A549 (cell line): ENCODE measurements at regions not wholly inside any gene's neighbourhood (a gene's known extent, or its start where the extent isn't known, plus 50 kb on each side); places are given as distances from the start of the nearest gene placed in this dataset.

ENCODE experiments used
- ATAC-seq, 2 experiments: fragments of 200-7000 bp in 1 of 2; fragments of >200 bp in 1 of 2; cut with Nextera tagmentation in 1 of 2; cut with Tn5 transposase in 1 of 2; 3 replicates each; pipeline versions ENCODE4 v1.8.0 to v1.9.1; 2018 to 2020; ENCODE audit warnings: mild to moderate bottlenecking in 1 of 2, moderate library complexity in 1 of 2
- CTCF ChIA-PET: fragments of 300-600 bp; sonication (Branson Sonifier 250); formaldehyde crosslinking; extraction: SDS; loops from one replicate; lab custom pipeline; 2021; ENCODE audit warnings: antibody characterized with exemption, inconsistent platforms; lab: Yijun Ruan, JAX
- POLR2A ChIA-PET: fragments of 350-600 bp; formaldehyde crosslinking; extraction: SDS; loops from one replicate; lab custom pipeline; 2021; ENCODE audit warnings: antibody characterized with exemption, inconsistent platforms; lab: Yijun Ruan, JAX
- DNase-seq, 2 experiments: peaks; one replicate each; pipeline versions ENCODE4 v3.0.0 to v3.0.0-alpha.2; 2011 to 2016; ENCODE audit warnings: low read depth in 1 of 2, low spot score in 1 of 2
- FAIRE-seq: peaks from 2 replicates; lab custom pipeline; 2011; peaks lifted over from hg19 to GRCh38; lab: Jason Lieb, UNC
- H3K27ac ChIP-seq, 2 experiments: fragments of >200 bp; sonication (Bioruptor Twin); formaldehyde crosslinking; 3 replicates each; pipeline ENCODE4 v1.5.1; 2016 to 2017
- H3K4me1 ChIP-seq: fragments of >200 bp; sonication (Bioruptor Twin); formaldehyde crosslinking; 3 replicates; pipeline ENCODE4 v1.6.1; 2016
- H3K4me2 ChIP-seq: fragments of >200 bp; sonication (Bioruptor Twin); formaldehyde crosslinking; 3 replicates; pipeline ENCODE4 v1.6.1; 2016
- H3K4me3 ChIP-seq: fragments of >200 bp; sonication (Bioruptor Twin); formaldehyde crosslinking; 3 replicates; pipeline ENCODE4 v1.5.1; 2016
- H3K9me3 ChIP-seq: fragments of >200 bp; sonication (Bioruptor Twin); formaldehyde crosslinking; 3 replicates; pipeline ENCODE4 v1.6.1; 2016
- CBX8 ChIP-seq: fragments of 200-600 bp; sonication (generic); IDR thresholded peaks from 2 replicates; pipeline ENCODE4 v1.6.1; 2016
- CHD4 ChIP-seq: fragments of 200-600 bp; sonication (generic); IDR thresholded peaks from 2 replicates; pipeline ENCODE4 v1.6.1; 2016; ENCODE audit warnings: antibody characterized with exemption, mild to moderate bottlenecking, borderline replicate concordance
- EP300 ChIP-seq, 2 experiments: fragments of >200 bp; sonication (Bioruptor Twin); formaldehyde crosslinking; IDR thresholded peaks; 2 replicates in 1 of 2; 3 replicates in 1 of 2; pipeline ENCODE4 v1.6.1; 2016 to 2017
- FOSB ChIP-seq: fragments of 250-450 bp; sonication (Bioruptor Pico); IDR thresholded peaks from 2 replicates; pipeline ENCODE4 v1.5.0; 2020; ENCODE audit warnings: mild to moderate bottlenecking, moderate library complexity
- FOXS1 ChIP-seq: fragments of 250-450 bp; sonication (Bioruptor Pico); IDR thresholded peaks from 2 replicates; pipeline ENCODE4 v1.5.0; 2020; ENCODE audit warnings: mild to moderate bottlenecking, moderate library complexity
- HDAC2 ChIP-seq: fragments of 200-600 bp; sonication (generic); IDR thresholded peaks from 2 replicates; pipeline ENCODE4 v1.6.1; 2016
- HOXA7 ChIP-seq: fragments of 250-450 bp; sonication (Bioruptor Pico); IDR thresholded peaks from 2 replicates; pipeline ENCODE4 v1.5.0; 2020; ENCODE audit warnings: mild to moderate bottlenecking, moderate library complexity
- JUN ChIP-seq, 2 experiments: fragments of >200 bp; sonication (Bioruptor Twin); formaldehyde crosslinking; IDR thresholded peaks; 2 replicates in 1 of 2; 3 replicates in 1 of 2; pipeline ENCODE4 v1.6.1; 2016 to 2017
- KDM5A ChIP-seq: fragments of 200-600 bp; sonication (generic); IDR thresholded peaks from 2 replicates; pipeline ENCODE4 v1.6.1; 2016; ENCODE audit warnings: antibody characterized with exemption, mild to moderate bottlenecking
- NFE2L2 ChIP-seq: fragments of 150-350 bp; conservative IDR thresholded peaks from 2 replicates; pipeline ENCODE4 v1.6.1; 2014; ENCODE audit warnings: low read length
- POLR2AphosphoS2 ChIP-seq: conservative IDR thresholded peaks from 2 replicates; pipeline ENCODE4 v1.6.1; 2012; ENCODE audit warnings: low read length, improper control_type of control experiment, inconsistent platforms
- ZC3H11A ChIP-seq: fragments of 450-650 bp; IDR thresholded peaks from 2 replicates; pipeline ENCODE4 v1.6.1; 2014; ENCODE audit warnings: antibody characterized with exemption, mild to moderate bottlenecking
- WGBS: methylation state at CpG from one replicate; pipeline ENCODE4 v1.1.6; 2017; ENCODE audit errors: missing lambda C conversion rate; 5-methylcytosine and 5-hydroxymethylcytosine counted together
- TF ChIP-seq, protein P1 (sequence below): fragments of >200 bp; sonication (Bioruptor Twin); formaldehyde crosslinking; IDR thresholded peaks from 3 replicates; pipeline ENCODE4 v1.5.1; 2016
- TF ChIP-seq, protein P2 (sequence below): fragments of >200 bp; sonication (Bioruptor Twin); formaldehyde crosslinking; IDR thresholded peaks from 2 replicates; pipeline ENCODE4 v1.6.1; 2016
- TF ChIP-seq, protein P3 (sequence below): IDR thresholded peaks from 2 replicates; pipeline ENCODE4 v1.6.1; 2012
- TF ChIP-seq, protein P4 (sequence below): fragments of >200 bp; sonication (Bioruptor Twin); formaldehyde crosslinking; IDR thresholded peaks from 3 replicates; pipeline ENCODE4 v1.6.1; 2016
- TF ChIP-seq, protein P5 (sequence below): fragments of 200-600 bp; sonication (generic); IDR thresholded peaks from 2 replicates; pipeline ENCODE4 v1.6.1; 2016; ENCODE audit warnings: antibody characterized with exemption, mild to moderate bottlenecking, moderate library complexity
- TF ChIP-seq, protein P6 (sequence below): fragments of 450-650 bp; IDR thresholded peaks from 2 replicates; pipeline ENCODE4 v1.6.1; 2014; ENCODE audit warnings: antibody characterized with exemption

DNA sequence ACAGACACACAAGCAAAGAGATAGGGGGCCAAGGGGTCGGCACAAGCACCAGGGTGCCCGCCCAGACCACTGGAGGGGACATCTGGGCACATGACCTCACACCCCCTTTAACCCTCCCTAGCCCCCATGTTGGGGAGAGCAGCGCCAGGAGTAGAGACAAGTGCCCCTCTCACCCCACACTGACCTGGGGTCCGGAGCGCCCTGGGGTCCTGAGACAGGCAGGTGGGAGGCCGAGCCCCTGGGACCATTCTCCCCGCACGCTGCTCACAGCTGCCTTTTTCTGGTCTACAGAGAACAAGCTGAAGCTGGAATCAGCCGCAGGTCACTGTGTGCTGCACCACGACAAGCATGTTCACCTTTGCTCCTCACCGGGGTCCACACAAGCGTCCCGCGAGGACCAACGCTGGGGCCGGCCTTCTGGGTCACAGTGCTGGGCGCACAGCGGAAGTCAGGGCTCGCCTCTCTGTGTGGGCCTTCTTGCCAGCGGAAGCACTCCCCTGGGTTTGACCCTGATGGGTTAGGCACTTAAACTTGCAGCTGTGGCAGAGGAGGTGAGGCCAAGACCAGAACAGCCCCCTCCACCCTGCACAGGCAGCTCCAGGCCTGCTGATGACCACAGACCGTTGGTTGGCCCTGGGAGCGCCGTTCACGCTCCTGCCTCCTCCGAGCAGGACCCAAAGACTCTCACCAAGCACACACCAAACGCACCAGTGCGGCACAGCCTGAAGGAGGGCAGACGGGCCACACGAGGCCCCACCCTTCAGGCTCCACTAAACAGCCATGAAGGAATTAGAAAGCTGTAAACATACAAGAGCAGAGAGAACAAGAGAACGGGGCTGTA is 275.3 kb downstream of the EIPR1 start:
- Histone ChIP-seq H3K4me2 (no peak overlapping the region), H3K9me3 (no peaks in the 10 kb centered on the region; the same call in 2 of the 3 replicates), H3K4me3 (no peak overlapping the region), H3K27ac (no peak overlapping the region), H3K4me1 (no peaks in the 10 kb centered on the region)
- ChIA-PET POLR2A (no interaction called here), CTCF (interaction anchor here (0.5 kb wide), 1 partner anchor 1123 kb away, joined by 3 read pairs; no protein-coding TSS in a partner anchor)
- DNase-seq: no peak
- TF ChIP-seq FOXS1 (CRISPR knock-in tag) (no peak), EP300 (IDR thresholded peaks at IDR 0.05) (no peak), ZC3H11A (no peak), JUN (IDR thresholded peaks at IDR 0.05) (no peak), HOXA7 (CRISPR knock-in tag) (no peak), FOSB (CRISPR knock-in tag) (no peak)
- TF ChIP-seq, protein P1, sequence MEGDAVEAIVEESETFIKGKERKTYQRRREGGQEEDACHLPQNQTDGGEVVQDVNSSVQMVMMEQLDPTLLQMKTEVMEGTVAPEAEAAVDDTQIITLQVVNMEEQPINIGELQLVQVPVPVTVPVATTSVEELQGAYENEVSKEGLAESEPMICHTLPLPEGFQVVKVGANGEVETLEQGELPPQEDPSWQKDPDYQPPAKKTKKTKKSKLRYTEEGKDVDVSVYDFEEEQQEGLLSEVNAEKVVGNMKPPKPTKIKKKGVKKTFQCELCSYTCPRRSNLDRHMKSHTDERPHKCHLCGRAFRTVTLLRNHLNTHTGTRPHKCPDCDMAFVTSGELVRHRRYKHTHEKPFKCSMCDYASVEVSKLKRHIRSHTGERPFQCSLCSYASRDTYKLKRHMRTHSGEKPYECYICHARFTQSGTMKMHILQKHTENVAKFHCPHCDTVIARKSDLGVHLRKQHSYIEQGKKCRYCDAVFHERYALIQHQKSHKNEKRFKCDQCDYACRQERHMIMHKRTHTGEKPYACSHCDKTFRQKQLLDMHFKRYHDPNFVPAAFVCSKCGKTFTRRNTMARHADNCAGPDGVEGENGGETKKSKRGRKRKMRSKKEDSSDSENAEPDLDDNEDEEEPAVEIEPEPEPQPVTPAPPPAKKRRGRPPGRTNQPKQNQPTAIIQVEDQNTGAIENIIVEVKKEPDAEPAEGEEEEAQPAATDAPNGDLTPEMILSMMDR: no peak
- TF ChIP-seq, protein P2, sequence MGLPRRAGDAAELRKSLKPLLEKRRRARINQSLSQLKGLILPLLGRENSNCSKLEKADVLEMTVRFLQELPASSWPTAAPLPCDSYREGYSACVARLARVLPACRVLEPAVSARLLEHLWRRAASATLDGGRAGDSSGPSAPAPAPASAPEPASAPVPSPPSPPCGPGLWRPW: no peak
- TF ChIP-seq, protein P3, sequence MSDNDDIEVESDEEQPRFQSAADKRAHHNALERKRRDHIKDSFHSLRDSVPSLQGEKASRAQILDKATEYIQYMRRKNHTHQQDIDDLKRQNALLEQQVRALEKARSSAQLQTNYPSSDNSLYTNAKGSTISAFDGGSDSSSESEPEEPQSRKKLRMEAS: no peak
- TF ChIP-seq, protein P4, sequence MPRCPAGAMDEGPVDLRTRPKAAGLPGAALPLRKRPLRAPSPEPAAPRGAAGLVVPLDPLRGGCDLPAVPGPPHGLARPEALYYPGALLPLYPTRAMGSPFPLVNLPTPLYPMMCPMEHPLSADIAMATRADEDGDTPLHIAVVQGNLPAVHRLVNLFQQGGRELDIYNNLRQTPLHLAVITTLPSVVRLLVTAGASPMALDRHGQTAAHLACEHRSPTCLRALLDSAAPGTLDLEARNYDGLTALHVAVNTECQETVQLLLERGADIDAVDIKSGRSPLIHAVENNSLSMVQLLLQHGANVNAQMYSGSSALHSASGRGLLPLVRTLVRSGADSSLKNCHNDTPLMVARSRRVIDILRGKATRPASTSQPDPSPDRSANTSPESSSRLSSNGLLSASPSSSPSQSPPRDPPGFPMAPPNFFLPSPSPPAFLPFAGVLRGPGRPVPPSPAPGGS: no peak
- WGBS: 46% methylated on average over 30 of the region's 30 CpGs
- FAIRE-seq: no peak
- ATAC-seq: no peak

DNA sequence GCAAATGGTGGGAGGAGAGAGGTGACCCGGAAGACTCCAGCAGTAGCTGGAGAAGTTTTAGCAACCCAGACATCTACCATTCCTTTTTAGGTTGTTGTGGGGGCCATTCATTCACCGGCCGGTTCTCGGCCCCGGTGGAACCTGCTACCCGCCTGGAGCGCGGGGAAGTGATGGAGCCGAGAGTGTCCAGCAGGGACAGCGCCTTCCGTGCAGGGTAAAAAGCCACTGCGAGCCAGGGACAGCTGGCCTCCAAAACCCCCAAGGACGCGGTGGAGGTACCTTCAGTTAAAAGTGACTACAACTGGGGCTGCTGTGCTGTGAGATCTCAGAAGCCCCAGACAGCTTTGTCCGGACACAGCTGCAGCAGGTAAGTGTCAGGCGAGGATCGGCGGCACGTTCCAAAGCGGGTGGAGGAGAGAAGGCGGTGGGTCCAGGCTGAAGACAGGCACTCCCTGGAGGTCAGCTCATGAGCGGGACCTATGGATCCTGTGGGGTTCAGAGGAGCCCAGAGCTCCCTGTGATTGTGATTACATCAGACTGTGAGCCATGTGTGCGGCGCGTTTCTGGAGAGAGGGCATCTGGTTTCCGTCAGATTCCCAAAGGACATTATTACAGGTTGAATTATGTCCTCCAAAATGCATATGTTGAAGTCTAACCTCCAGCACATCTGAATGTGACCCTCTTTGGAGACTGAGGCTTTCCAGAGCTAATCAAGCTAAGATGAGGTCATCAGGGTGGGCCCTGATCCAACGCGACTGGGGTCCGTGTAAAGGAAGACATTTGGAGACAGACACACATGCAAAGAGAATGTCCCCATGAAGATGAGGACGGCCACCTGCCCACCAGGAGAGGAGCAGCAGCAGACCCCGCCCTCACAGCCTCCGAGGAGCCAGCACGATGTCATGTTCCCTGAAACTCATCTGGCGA is 276.3 kb downstream of the EIPR1 start:
- no peak for FAIRE-seq
- ATAC-seq: no peak
- CTCF ChIA-PET: interaction anchor here (0.5 kb wide), 1 partner anchor 196 kb away, joined by 3 read pairs; no protein-coding TSS in a partner anchor

More for the DNA sequence above, 276.3 kb downstream of the EIPR1 start:
- no peak overlapping the region for H3K4me3 ChIP-seq
- H3K4me1 ChIP-seq: no peaks in the 10 kb centered on the region
- TF ChIP-seq HDAC2 (no peak), KDM5A (no peak), NFE2L2 (no peak), POLR2AphosphoS2 (no peak), CBX8 (no peak), CHD4 (no peak)
- TF ChIP-seq, protein P5, sequence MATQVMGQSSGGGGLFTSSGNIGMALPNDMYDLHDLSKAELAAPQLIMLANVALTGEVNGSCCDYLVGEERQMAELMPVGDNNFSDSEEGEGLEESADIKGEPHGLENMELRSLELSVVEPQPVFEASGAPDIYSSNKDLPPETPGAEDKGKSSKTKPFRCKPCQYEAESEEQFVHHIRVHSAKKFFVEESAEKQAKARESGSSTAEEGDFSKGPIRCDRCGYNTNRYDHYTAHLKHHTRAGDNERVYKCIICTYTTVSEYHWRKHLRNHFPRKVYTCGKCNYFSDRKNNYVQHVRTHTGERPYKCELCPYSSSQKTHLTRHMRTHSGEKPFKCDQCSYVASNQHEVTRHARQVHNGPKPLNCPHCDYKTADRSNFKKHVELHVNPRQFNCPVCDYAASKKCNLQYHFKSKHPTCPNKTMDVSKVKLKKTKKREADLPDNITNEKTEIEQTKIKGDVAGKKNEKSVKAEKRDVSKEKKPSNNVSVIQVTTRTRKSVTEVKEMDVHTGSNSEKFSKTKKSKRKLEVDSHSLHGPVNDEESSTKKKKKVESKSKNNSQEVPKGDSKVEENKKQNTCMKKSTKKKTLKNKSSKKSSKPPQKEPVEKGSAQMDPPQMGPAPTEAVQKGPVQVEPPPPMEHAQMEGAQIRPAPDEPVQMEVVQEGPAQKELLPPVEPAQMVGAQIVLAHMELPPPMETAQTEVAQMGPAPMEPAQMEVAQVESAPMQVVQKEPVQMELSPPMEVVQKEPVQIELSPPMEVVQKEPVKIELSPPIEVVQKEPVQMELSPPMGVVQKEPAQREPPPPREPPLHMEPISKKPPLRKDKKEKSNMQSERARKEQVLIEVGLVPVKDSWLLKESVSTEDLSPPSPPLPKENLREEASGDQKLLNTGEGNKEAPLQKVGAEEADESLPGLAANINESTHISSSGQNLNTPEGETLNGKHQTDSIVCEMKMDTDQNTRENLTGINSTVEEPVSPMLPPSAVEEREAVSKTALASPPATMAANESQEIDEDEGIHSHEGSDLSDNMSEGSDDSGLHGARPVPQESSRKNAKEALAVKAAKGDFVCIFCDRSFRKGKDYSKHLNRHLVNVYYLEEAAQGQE: no peak
- TF ChIP-seq, protein P6, sequence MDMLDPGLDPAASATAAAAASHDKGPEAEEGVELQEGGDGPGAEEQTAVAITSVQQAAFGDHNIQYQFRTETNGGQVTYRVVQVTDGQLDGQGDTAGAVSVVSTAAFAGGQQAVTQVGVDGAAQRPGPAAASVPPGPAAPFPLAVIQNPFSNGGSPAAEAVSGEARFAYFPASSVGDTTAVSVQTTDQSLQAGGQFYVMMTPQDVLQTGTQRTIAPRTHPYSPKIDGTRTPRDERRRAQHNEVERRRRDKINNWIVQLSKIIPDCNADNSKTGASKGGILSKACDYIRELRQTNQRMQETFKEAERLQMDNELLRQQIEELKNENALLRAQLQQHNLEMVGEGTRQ: no peak
- TF ChIP-seq, all 56 proteins: peak for 0
- POLR2A ChIA-PET: no interaction called here
- Histone ChIP-seq H3K4me2 (no peak overlapping the region), H3K27ac (no peak overlapping the region), H3K9me3 (no peaks in the 10 kb centered on the region; the same call in 2 of the 3 replicates)
- WGBS: 56% methylated on average over 31 of the region's 34 CpGs
- DNase-seq: no peak
